ENCODE measurements at regions not wholly inside any gene's neighbourhood (a gene's known extent, or its start where the extent isn't known, plus 50 kb on each side); places are given as distances from the start of the nearest gene placed in this dataset.
"Not testable (repeated sequence)": the region's sequence is repeated elsewhere in the genome, so short reads cannot be mapped to it uniquely, and the experiment has no call there.

- intact Hi-C loops (cut with DNase I): no loop called here
- no peaks in the 10 kb centered on the region for H3K36me3 ChIP-seq
- TF ChIP-seq CTCF (IDR thresholded peaks at IDR 0.05): no peak
- H3K4me1 ChIP-seq: no peaks in the 10 kb centered on the region
- DNase-seq (no peak), FAIRE-seq (no peak), ATAC-seq (no peak)
- no peak overlapping the region for H3K27ac ChIP-seq
- no peaks in the 10 kb centered on the region for H3K27me3 ChIP-seq
- H3K4me3 ChIP-seq: no peak overlapping the region
- no peaks in the 10 kb centered on the region for H3K9me3 ChIP-seq
Observed at GRCh38 chr20:51946586-51946985, 144.3 kb upstream of the SALL4 start.

- FAIRE-seq (no peak), ATAC-seq (no peak), DNase-seq (no peak)
- no peaks in the 10 kb centered on the region for H3K9me3 ChIP-seq
- intact Hi-C loops (cut with DNase I): no loop called here
- 79 to 87% methylated on average over 5 of the region's 5 CpGs for WGBS, 2 donors
- H3K27me3 ChIP-seq: no peaks in the 10 kb centered on the region
- no peaks in the 10 kb centered on the region for H3K4me1 ChIP-seq
- H3K27ac ChIP-seq: no peak overlapping the region
- H3K36me3 ChIP-seq: no peaks in the 10 kb centered on the region
- no peak overlapping the region for H3K4me3 ChIP-seq
- TF ChIP-seq CTCF (IDR thresholded peaks at IDR 0.05): no peak
Observed at GRCh38 chr20:51945881-51946280, 143.6 kb upstream of the SALL4 start.

- 73 to 78% methylated on average over 5 of the region's 5 CpGs for WGBS, 2 donors
- no peak for ATAC-seq
Observed at GRCh38 chr20:51945177-51945576, 142.9 kb upstream of the SALL4 start.

GRCh38 chr20:51943761-51944160 lies 141.4 kb upstream of the SALL4 start:
- DNase-seq (no peak), ATAC-seq (no peak), FAIRE-seq (no peak)
- H3K27ac ChIP-seq: no peak overlapping the region
- H3K9me3 ChIP-seq: no peaks in the 10 kb centered on the region
- no peak overlapping the region for H3K4me3 ChIP-seq
- no peaks in the 10 kb centered on the region for H3K36me3 ChIP-seq
- H3K4me1 ChIP-seq: no peaks in the 10 kb centered on the region
- intact Hi-C loops (cut with DNase I): no loop called here
- WGBS, 2 donors: 89 to 92% methylated on average over 5 of the region's 5 CpGs
- H3K27me3 ChIP-seq: no peaks in the 10 kb centered on the region
- TF ChIP-seq CTCF (IDR thresholded peaks at IDR 0.05): no peak

More at GRCh38 chr20:51945177-51945576, 142.9 kb upstream of the SALL4 start:
- intact Hi-C loops (cut with DNase I): no loop called here
- no peaks in the 10 kb centered on the region for H3K4me1 ChIP-seq
- no peak for DNase-seq
- H3K4me3 ChIP-seq: no peak overlapping the region
- H3K27ac ChIP-seq: no peak overlapping the region
- H3K9me3 ChIP-seq: no peaks in the 10 kb centered on the region
- no peak for TF ChIP-seq CTCF (IDR thresholded peaks at IDR 0.05)
- no peaks in the 10 kb centered on the region for H3K27me3 ChIP-seq
- no peak for FAIRE-seq
- no peaks in the 10 kb centered on the region for H3K36me3 ChIP-seq

- H3K27me3 ChIP-seq; H3K36me3 ChIP-seq; DNase-seq; FAIRE-seq; ATAC-seq; H3K4me1 ChIP-seq; intact Hi-C loops (cut with DNase I); H3K4me3 ChIP-seq; H3K9me3 ChIP-seq; H3K27ac ChIP-seq: not testable (repeated sequence)
- 83 to 85% methylated on average over 6 of the region's 6 CpGs for WGBS, 2 donors
Observed at GRCh38 chr20:51943326-51943725, 141.0 kb upstream of the SALL4 start.

- intact Hi-C loops (cut with DNase I): no loop called here
- H3K4me3 ChIP-seq: no peak overlapping the region
- FAIRE-seq (no peak), DNase-seq (no peak), ATAC-seq (no peak)
- H3K27me3 ChIP-seq: no peaks in the 10 kb centered on the region
- H3K4me1 ChIP-seq: no peaks in the 10 kb centered on the region
- TF ChIP-seq CTCF (IDR thresholded peaks at IDR 0.05): no peak
- H3K27ac ChIP-seq: no peak overlapping the region
- H3K36me3 ChIP-seq: no peaks in the 10 kb centered on the region
- H3K9me3 ChIP-seq: no peaks in the 10 kb centered on the region
- WGBS, 2 donors: 87 to 92% methylated on average over 6 of the region's 6 CpGs
Observed at GRCh38 chr20:51941503-51941902, 139.2 kb upstream of the SALL4 start.
